ENCODE measurements at regions not wholly inside any gene's neighbourhood (a gene's known extent, or its start where the extent isn't known, plus 50 kb on each side); places are given as distances from the start of the nearest gene placed in this dataset.

DNA sequence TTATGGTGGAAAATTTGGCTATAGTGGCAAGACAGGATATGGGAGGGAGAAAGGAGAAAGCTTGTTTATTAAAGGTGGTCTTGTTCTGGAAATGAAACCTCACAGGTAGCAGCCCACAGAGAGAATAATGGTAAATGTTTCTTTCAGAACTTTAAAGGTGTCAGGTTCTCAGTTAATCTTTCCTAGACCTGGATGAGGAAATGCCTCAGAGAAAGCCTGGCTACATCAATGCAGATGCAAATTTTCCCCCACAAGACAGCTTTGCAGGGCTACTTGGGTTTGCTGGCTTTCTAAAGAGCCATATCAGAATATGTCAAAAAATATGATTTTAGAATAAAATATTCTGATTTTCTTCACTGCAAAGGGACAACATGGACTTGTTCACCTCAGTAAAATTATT, 715.0 kb downstream of the FAM133A start:
- TF ChIP-seq, protein P1, sequence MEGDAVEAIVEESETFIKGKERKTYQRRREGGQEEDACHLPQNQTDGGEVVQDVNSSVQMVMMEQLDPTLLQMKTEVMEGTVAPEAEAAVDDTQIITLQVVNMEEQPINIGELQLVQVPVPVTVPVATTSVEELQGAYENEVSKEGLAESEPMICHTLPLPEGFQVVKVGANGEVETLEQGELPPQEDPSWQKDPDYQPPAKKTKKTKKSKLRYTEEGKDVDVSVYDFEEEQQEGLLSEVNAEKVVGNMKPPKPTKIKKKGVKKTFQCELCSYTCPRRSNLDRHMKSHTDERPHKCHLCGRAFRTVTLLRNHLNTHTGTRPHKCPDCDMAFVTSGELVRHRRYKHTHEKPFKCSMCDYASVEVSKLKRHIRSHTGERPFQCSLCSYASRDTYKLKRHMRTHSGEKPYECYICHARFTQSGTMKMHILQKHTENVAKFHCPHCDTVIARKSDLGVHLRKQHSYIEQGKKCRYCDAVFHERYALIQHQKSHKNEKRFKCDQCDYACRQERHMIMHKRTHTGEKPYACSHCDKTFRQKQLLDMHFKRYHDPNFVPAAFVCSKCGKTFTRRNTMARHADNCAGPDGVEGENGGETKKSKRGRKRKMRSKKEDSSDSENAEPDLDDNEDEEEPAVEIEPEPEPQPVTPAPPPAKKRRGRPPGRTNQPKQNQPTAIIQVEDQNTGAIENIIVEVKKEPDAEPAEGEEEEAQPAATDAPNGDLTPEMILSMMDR (IDR thresholded peaks at IDR 0.05): no peak
- no peak for TF ChIP-seq POLR2AphosphoS5 (IDR thresholded peaks at IDR 0.05)
- no peak for TF ChIP-seq POLR2A (IDR thresholded peaks at IDR 0.05; ENCODE audit: low read depth)
- no peak for TF ChIP-seq EP300 (IDR thresholded peaks at IDR 0.05)
